Trophoblast cell (in vitro differentiated cells and primary cell): ENCODE measurements at regions not wholly inside any gene's neighbourhood (a gene's known extent, or its start where the extent isn't known, plus 50 kb on each side); places are given as distances from the start of the nearest gene placed in this dataset.

Experiments used
- DNase-seq, 2 donors: peaks; one replicate each; pipeline ENCODE4 v3.0.0-alpha.2; 2016
- H2AFZ ChIP-seq: 2 replicates; pipeline ENCODE4 v1.6.1; 2013; ENCODE audit warnings: low read length, moderate library complexity, mild to moderate bottlenecking; ENCODE audit not compliant: insufficient read depth, poor library complexity
- H2AK5ac ChIP-seq: 2 replicates; pipeline ENCODE4 v1.6.1; 2013; ENCODE audit warnings: mild to moderate bottlenecking, low read length
- H2BK120ac ChIP-seq: 2 replicates; pipeline ENCODE4 v1.6.1; 2013; ENCODE audit warnings: low read length, mild to moderate bottlenecking, moderate library complexity; ENCODE audit not compliant: insufficient read depth, poor library complexity
- H2BK12ac ChIP-seq: 2 replicates; pipeline ENCODE4 v1.6.1; 2013; ENCODE audit warnings: mild to moderate bottlenecking, low read length, moderate library complexity
- H2BK5ac ChIP-seq: 2 replicates; pipeline ENCODE4 v1.6.1; 2013; ENCODE audit warnings: low read length, low read depth, moderate library complexity, mild to moderate bottlenecking; ENCODE audit not compliant: poor library complexity
- H3K14ac ChIP-seq: 2 replicates; pipeline ENCODE4 v1.6.1; 2013; ENCODE audit warnings: mild to moderate bottlenecking, low read length
- H3K18ac ChIP-seq: 2 replicates; pipeline ENCODE4 v1.6.1; 2013; ENCODE audit warnings: mild to moderate bottlenecking, low read length
- H3K23ac ChIP-seq: 2 replicates; pipeline ENCODE4 v1.6.1; 2013; ENCODE audit warnings: low read length
- H3K27ac ChIP-seq: 2 replicates; pipeline ENCODE4 v1.5.1; 2013; ENCODE audit warnings: low read depth, mild to moderate bottlenecking, inconsistent platforms, low read length, moderate library complexity
- H3K27me3 ChIP-seq: 2 replicates; pipeline ENCODE4 v1.6.1; 2013; ENCODE audit warnings: inconsistent platforms, mild to moderate bottlenecking, low read length, moderate library complexity; ENCODE audit not compliant: insufficient read depth
- H3K36me3 ChIP-seq, 2 experiments: 1 replicate in 1 of 2; 2 replicates in 1 of 2; pipeline ENCODE4 v1.6.1; 2013; ENCODE audit warnings: low read length in 2 of 2, mild to moderate bottlenecking in 2 of 2, moderate library complexity in 1 of 2; ENCODE audit not compliant: insufficient read depth in 2 of 2, control insufficient read depth in 1 of 2
- H3K4ac ChIP-seq: 2 replicates; pipeline ENCODE4 v1.6.1; 2013; ENCODE audit warnings: low read depth, mild to moderate bottlenecking, low read length, moderate library complexity
- H3K4me1 ChIP-seq, 2 experiments: 1 replicate in 1 of 2; 2 replicates in 1 of 2; pipeline ENCODE4 v1.6.1; 2013; ENCODE audit warnings: low read length in 2 of 2, mild to moderate bottlenecking in 2 of 2, moderate library complexity in 1 of 2; ENCODE audit not compliant: insufficient read depth in 2 of 2, control insufficient read depth in 1 of 2
- H3K4me2 ChIP-seq: 2 replicates; pipeline ENCODE4 v1.6.1; 2013; ENCODE audit warnings: inconsistent platforms, mild to moderate bottlenecking, low read length, moderate library complexity
- H3K4me3 ChIP-seq: 2 replicates; pipeline ENCODE4 v1.5.1; 2013; ENCODE audit warnings: mild to moderate bottlenecking, low read depth, low read length, inconsistent platforms
- H3K79me1 ChIP-seq: one replicate; pipeline ENCODE4 v1.6.1; 2013; ENCODE audit warnings: low read length
- H3K79me2 ChIP-seq: 2 replicates; pipeline ENCODE4 v1.6.1; 2013; ENCODE audit warnings: low read length, mild to moderate bottlenecking; ENCODE audit not compliant: control insufficient read depth, insufficient read depth, poor library complexity
- H3K9ac ChIP-seq: 2 replicates; pipeline ENCODE4 v1.6.1; 2013; ENCODE audit warnings: mild to moderate bottlenecking, low read length
- H3K9me3 ChIP-seq: 2 replicates; pipeline ENCODE4 v1.6.1; 2013; ENCODE audit warnings: low read depth, mild to moderate bottlenecking, control low read depth, inconsistent platforms, low read length; ENCODE audit not compliant: insufficient read depth
- H4K12ac ChIP-seq: 2 replicates; pipeline ENCODE4 v1.6.1; 2013; ENCODE audit warnings: low read depth, mild to moderate bottlenecking, low read length, moderate library complexity
- H4K8ac ChIP-seq: 2 replicates; pipeline ENCODE4 v1.6.1; 2013; ENCODE audit warnings: low read depth, mild to moderate bottlenecking, low read length, moderate library complexity
- H4K91ac ChIP-seq: one replicate; pipeline ENCODE4 v1.6.1; 2013; ENCODE audit warnings: low read depth, mild to moderate bottlenecking, low read length, moderate library complexity
- WGBS: extraction: QIAGEN DNeasy Blood & Tissue Kit; methylation state at CpG from one replicate; pipeline ENCODE4 v1.1.7; 2013; ENCODE audit warnings: missing lambda C conversion rate; ENCODE audit not compliant: insufficient read length, insufficient coverage; ENCODE audit errors: extremely low coverage; 5-methylcytosine and 5-hydroxymethylcytosine counted together

DNA sequence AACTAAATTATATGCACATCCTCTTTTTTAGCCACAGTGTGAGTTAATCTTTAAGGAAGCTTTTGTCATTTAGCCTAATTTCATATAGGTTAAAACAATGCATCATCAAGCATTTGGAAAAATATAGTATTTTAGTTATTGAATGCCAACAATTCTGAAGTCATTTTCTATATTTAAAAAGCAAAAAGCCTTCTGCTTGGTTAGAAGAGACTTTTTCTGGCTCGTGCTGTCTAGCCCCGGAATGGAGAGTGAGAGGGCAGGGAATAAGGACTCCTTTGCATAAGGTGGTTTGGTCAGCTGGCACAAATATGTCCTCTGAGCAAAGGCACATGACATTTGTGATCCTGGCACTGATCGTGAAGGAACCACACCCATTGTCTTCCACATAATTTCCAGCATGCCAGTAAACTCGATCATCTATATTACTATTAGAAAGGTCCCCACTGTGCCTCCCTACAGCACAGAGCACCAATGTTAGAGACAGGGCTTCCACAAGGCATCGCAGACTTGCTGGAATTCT, 393.7 kb upstream of the INTU start:
- no peak overlapping the region for H3K9ac ChIP-seq
- H2BK12ac ChIP-seq: no peak overlapping the region
- no peak overlapping the region for H2AFZ ChIP-seq
- H3K27ac ChIP-seq: no peak overlapping the region
- no peak overlapping the region for H4K8ac ChIP-seq
- H4K91ac ChIP-seq: no peak overlapping the region
- no peaks in the 10 kb centered on the region for H3K4me1 ChIP-seq
- no peak overlapping the region for H3K18ac ChIP-seq
- H2AK5ac ChIP-seq: no peak overlapping the region
- no peaks in the 10 kb centered on the region for H3K79me1 ChIP-seq
- DNase-seq: no peak
- H3K36me3 ChIP-seq: no peaks in the 10 kb centered on the region
- H3K4me2 ChIP-seq: no peak overlapping the region
- H3K9me3 ChIP-seq: no peaks in the 10 kb centered on the region
- no peak overlapping the region for H3K14ac ChIP-seq
- no peak overlapping the region for H3K23ac ChIP-seq
- WGBS: no CpG with 5 or more reads among the region's 5 CpGs
- H3K27me3 ChIP-seq: no peaks in the 10 kb centered on the region
- no peak overlapping the region for H3K4me3 ChIP-seq
- no peaks in the 10 kb centered on the region for H3K79me2 ChIP-seq
- no peak overlapping the region for H2BK120ac ChIP-seq
- H4K12ac ChIP-seq: no peak overlapping the region
- no peak overlapping the region for H3K4ac ChIP-seq
- no peak overlapping the region for H2BK5ac ChIP-seq

DNA sequence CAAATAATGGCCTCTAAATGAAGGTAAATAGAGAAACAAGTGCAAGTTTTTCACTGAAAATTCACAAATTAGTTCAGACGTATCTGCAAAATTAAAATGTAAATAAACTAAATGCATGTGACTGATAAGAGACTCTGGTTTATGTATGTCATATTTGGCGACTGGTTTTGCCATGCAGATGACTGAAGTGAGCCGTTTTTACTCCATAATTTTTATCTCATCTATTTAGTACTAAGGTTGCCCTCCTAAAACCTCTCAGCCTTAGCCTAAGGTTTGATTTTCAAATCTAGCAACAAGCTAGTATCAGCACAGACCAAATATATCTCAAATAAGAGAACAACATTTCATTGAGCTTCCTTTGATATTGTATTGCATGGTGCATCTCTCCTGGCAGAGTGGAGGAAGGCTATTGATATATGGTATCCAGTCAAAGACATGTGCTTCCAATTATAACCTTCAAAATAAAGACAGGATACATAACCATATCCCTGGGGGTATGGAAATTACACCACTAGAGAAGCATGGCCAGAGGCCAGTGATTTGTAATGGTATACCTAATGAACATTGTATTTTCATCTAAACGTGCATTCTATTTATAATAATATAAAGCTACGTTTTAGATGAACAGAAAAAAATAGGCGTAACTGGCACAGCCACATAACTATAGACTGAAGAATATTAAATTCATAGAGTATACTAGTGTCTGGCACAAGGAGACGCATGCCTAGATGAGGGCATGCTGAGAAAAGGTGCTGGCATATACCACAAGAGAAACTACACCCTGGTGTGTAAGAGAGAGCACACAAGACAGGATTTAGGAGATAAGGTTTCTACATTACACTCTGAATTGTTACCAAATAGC, 392.6 kb upstream of the INTU start:
- Histone ChIP-seq H2BK12ac (no peak overlapping the region), H2AFZ (no peak overlapping the region), H3K9me3 (no peaks in the 10 kb centered on the region), H3K18ac (no peak overlapping the region), H3K27me3 (no peaks in the 10 kb centered on the region), H2BK5ac (no peak overlapping the region), H3K14ac (no peak overlapping the region), H3K79me1 (no peaks in the 10 kb centered on the region), H4K8ac (no peak overlapping the region), H2AK5ac (no peak overlapping the region), H3K4me2 (no peak overlapping the region), H3K4me3 (no peak overlapping the region), H3K23ac (no peak overlapping the region), H3K4ac (no peak overlapping the region), H4K91ac (no peak overlapping the region), H3K79me2 (no peaks in the 10 kb centered on the region), H4K12ac (no peak overlapping the region), H2BK120ac (no peak overlapping the region), H3K27ac (no peak overlapping the region), H3K36me3 (no peaks in the 10 kb centered on the region), H3K9ac (no peak overlapping the region), H3K4me1 (no peaks in the 10 kb centered on the region)
- WGBS: no CpG with 5 or more reads among the region's 7 CpGs
- no peak for DNase-seq

DNA sequence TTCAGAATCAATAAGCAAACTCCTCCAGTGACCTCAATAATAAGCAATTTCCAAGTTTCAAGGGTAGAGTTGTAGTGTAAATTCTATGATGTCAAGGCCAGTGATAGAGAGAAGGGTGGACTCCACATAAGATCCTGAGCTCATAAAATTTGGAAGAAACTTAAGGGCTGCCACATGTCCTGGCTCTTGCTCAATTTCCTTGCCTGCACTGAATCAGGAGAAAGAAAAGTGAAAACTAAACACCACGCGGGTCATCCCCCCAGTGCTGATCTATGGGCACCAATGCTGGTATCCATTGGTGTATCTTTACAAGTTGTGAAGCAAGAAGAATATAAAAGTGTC, 392.0 kb upstream of the INTU start:
- Histone ChIP-seq H3K4me2 (no peak overlapping the region), H3K36me3 (no peaks in the 10 kb centered on the region), H3K4me1 (no peaks in the 10 kb centered on the region), H2AFZ (no peak overlapping the region), H3K18ac (no peak overlapping the region), H4K8ac (no peak overlapping the region), H3K79me1 (no peaks in the 10 kb centered on the region), H2BK120ac (no peak overlapping the region), H3K9ac (no peak overlapping the region), H3K14ac (no peak overlapping the region), H2BK12ac (no peak overlapping the region), H3K4me3 (no peak overlapping the region), H2AK5ac (no peak overlapping the region), H4K12ac (no peak overlapping the region), H3K9me3 (no peaks in the 10 kb centered on the region), H4K91ac (no peak overlapping the region), H3K23ac (no peak overlapping the region), H3K27ac (no peak overlapping the region), H2BK5ac (no peak overlapping the region), H3K79me2 (no peaks in the 10 kb centered on the region), H3K4ac (no peak overlapping the region), H3K27me3 (no peaks in the 10 kb centered on the region)
- no CpG with 5 or more reads among the region's 2 CpGs for WGBS
- no peak for DNase-seq

- H3K23ac ChIP-seq: no peak overlapping the region
- H4K8ac ChIP-seq: no peak overlapping the region
- no peak overlapping the region for H3K27ac ChIP-seq
- no peak overlapping the region for H4K12ac ChIP-seq
- no CpG with 5 or more reads among the region's 5 CpGs for WGBS
- H4K91ac ChIP-seq: no peak overlapping the region
- H3K79me2 ChIP-seq: no peaks in the 10 kb centered on the region
- H2BK12ac ChIP-seq: no peak overlapping the region
- no peak overlapping the region for H2BK5ac ChIP-seq
- no peak overlapping the region for H2BK120ac ChIP-seq
- H3K9me3 ChIP-seq: no peaks in the 10 kb centered on the region
- H3K36me3 ChIP-seq: no peaks in the 10 kb centered on the region
- no peak overlapping the region for H2AK5ac ChIP-seq
- no peak for DNase-seq
- no peak overlapping the region for H3K4ac ChIP-seq
- no peak overlapping the region for H2AFZ ChIP-seq
- no peak overlapping the region for H3K4me2 ChIP-seq
- no peaks in the 10 kb centered on the region for H3K79me1 ChIP-seq
- no peak overlapping the region for H3K14ac ChIP-seq
- H3K27me3 ChIP-seq: no peaks in the 10 kb centered on the region
- no peak overlapping the region for H3K9ac ChIP-seq
- no peak overlapping the region for H3K18ac ChIP-seq
- H3K4me3 ChIP-seq: no peak overlapping the region
- H3K4me1 ChIP-seq: no peaks in the 10 kb centered on the region
These were observed 388.2 kb upstream of the INTU start for GRCh38 chr4:127244515-127244914.
